ENCODE measurements at regions not wholly inside any gene's neighbourhood (a gene's known extent, or its start where the extent isn't known, plus 50 kb on each side); places are given as distances from the start of the nearest gene placed in this dataset.
A peak's percentile ranks its signal among the peaks of the same experiment; 100 is the strongest.

DNA sequence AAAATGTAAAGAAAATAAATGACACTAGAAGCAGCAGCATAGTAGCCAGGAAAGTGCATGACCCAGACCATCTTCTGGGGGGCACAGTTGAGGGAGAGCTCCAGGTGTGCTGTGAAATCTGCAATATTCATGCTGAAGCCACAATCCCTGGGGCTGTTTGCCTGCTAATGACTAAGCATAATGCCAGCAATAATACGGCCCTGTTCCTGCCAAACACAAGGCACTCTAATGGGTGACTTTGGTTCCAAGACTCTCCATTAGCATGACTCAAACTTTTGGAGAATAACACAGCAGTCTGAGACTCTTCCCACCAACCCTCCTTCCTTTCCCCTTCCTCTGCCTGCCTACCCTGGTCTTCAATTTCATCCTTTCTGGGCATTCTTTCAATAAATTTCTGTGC, 77.9 kb upstream of the DOCK10 start:
- Histone ChIP-seq H3K36me3 (replicated peaks; ENCODE audit: low read depth, low read length) (no peaks in the 10 kb centered on the region), H3K4me3 (ENCODE audit: low read length) (no peak overlapping the region), H3K4me1 (ENCODE audit: low read length) (peaks cover 27% of the 10 kb centered on the region), H3K27me3 (ENCODE audit: low read depth, low read length) (no peaks in the 10 kb centered on the region), H2AFZ (ENCODE audit: low read depth, low read length) (no peak overlapping the region), H3K4me2 (ENCODE audit: low read length) (no peak overlapping the region), H3K9ac (ENCODE audit: low read length) (no peak overlapping the region), H3K79me2 (ENCODE audit: low read length) (no peaks in the 10 kb centered on the region), H4K20me1 (ENCODE audit: insufficient read depth, low read length) (no peaks in the 10 kb centered on the region), H3K27ac (ENCODE audit: low read length) (no peak overlapping the region), H3K9me3 (ENCODE audit: insufficient read depth, low read length) (no peaks in the 10 kb centered on the region)
- no peak for TF ChIP-seq EZH2phosphoT487 (IDR thresholded peaks at IDR 0.05; ENCODE audit: low read depth)
- TF ChIP-seq CTCF (IDR thresholded peaks at IDR 0.05; ENCODE audit: low read depth, low read length): no peak

DNA sequence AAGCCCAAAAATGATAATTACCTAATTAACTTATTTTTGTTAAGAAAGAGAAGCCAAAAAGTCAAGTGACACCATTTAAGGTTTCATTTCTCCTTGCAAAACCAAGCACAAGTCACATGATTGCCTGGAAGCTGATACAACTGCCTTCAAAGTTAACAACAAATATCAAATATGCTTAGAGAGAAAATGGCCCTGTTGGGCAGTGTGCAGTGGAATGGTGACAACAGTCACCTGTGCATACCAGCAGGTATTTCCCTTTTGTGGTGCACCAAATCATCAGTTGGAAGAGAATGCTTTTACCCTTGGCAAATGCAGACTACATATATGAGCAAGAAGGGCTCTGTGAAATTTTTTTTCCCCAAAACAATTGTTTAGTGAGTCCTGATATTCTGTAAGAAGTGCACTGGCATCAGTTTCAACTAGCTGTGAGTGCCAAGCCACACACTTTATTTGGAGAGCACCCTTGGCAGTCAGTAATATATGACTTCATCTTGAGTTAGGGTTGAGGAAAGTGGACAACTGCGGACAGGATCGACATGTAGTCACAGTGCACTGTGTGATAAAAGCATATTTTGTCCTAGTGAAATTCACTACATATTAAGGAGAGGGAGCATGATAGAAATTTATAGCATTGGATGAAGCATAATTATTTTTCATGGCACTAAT, 74.9 kb upstream of the DOCK10 start:
- no peak for TF ChIP-seq EZH2phosphoT487 (IDR thresholded peaks at IDR 0.05; ENCODE audit: low read depth)
- TF ChIP-seq CTCF (IDR thresholded peaks at IDR 0.05; ENCODE audit: low read depth, low read length): no peak
- H3K36me3 ChIP-seq (replicated peaks; ENCODE audit: low read depth, low read length): no peaks in the 10 kb centered on the region
- no peak overlapping the region for H3K4me3 ChIP-seq (ENCODE audit: low read length)
- H3K9ac ChIP-seq (ENCODE audit: low read length): no peak overlapping the region
- peaks cover 36% of the 10 kb centered on the region for H3K4me1 ChIP-seq (ENCODE audit: low read length)
- no peaks in the 10 kb centered on the region for H3K27me3 ChIP-seq (ENCODE audit: low read depth, low read length)
- H3K4me2 ChIP-seq (ENCODE audit: low read length): peak overlapping the region; percentile 22
- H3K27ac ChIP-seq (ENCODE audit: low read length): peak overlapping the region; percentile 19; the same call in 1 of the 2 replicates
- H2AFZ ChIP-seq (ENCODE audit: low read depth, low read length): no peak overlapping the region
- H4K20me1 ChIP-seq (ENCODE audit: insufficient read depth, low read length): no peaks in the 10 kb centered on the region
- H3K9me3 ChIP-seq (ENCODE audit: insufficient read depth, low read length): no peaks in the 10 kb centered on the region
- no peaks in the 10 kb centered on the region for H3K79me2 ChIP-seq (ENCODE audit: low read length)

DNA sequence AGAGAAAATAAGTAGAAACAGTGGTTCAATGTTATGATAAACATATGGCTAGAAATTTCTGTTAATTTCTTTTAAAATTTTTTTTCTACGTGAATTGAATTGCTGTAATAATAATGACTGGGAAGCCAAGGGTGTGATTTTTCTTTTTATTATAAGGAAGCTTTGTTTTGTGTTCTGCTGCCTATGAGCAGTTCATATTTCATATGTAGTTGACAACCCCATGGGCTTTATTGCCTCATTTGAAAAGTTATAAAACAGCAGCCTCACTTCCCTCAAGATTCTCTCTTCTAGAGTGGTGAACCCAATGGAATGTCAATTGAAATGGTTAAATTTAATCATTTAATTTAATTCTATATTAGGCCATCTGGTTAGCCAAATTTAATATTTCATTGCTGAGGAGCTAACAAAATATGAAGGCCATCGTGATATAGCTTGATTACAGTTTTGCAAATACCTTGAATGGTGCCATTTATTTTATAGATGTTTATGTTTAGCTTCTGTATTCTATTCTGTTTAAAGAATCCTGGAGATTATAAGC, 72.6 kb upstream of the DOCK10 start:
- no peak overlapping the region for H3K4me3 ChIP-seq (ENCODE audit: low read length)
- H4K20me1 ChIP-seq (ENCODE audit: insufficient read depth, low read length): no peaks in the 10 kb centered on the region
- H3K9ac ChIP-seq (ENCODE audit: low read length): no peak overlapping the region
- H2AFZ ChIP-seq (ENCODE audit: low read depth, low read length): no peak overlapping the region
- H3K79me2 ChIP-seq (ENCODE audit: low read length): no peaks in the 10 kb centered on the region
- TF ChIP-seq CTCF (IDR thresholded peaks at IDR 0.05; ENCODE audit: low read depth, low read length) (no peak), EZH2phosphoT487 (IDR thresholded peaks at IDR 0.05; ENCODE audit: low read depth) (no peak)
- no peak overlapping the region for H3K27ac ChIP-seq (ENCODE audit: low read length)
- no peaks in the 10 kb centered on the region for H3K27me3 ChIP-seq (ENCODE audit: low read depth, low read length)
- H3K36me3 ChIP-seq (replicated peaks; ENCODE audit: low read depth, low read length): no peaks in the 10 kb centered on the region
- H3K9me3 ChIP-seq (ENCODE audit: insufficient read depth, low read length): no peaks in the 10 kb centered on the region
- H3K4me1 ChIP-seq (ENCODE audit: low read length): peaks cover 38% of the 10 kb centered on the region
- H3K4me2 ChIP-seq (ENCODE audit: low read length): no peak overlapping the region

DNA sequence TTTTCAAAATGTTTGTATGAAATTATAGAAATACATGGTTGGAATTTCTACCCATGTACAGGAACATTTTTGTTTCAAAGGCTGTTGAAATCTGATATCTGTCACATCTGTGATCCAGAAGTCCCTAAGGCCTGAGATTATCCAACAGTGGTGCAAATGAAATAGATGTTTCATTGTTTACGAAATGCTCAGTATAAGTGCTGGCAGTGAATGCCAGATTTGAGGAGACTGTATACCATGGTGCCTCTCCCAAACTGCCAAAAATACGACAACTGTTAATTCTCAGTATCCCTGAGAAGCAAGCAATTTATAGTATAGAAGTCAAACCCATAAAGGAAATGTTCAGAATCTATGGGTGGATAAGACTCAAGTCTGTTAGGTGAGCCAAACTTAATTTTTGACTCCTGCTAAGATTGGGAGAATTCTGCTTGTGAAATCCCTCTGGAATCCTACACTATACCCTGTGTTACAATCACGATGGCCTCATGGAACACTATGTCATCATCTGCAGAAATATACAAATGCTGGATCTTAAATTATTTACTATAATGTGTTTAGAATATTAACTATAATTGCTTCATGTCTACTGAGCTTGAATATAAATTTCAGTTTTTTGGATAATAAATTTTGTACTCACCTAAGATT, 71.2 kb upstream of the DOCK10 start:
- Histone ChIP-seq H3K27me3 (ENCODE audit: low read depth, low read length) (no peaks in the 10 kb centered on the region), H4K20me1 (ENCODE audit: insufficient read depth, low read length) (no peaks in the 10 kb centered on the region), H3K36me3 (replicated peaks; ENCODE audit: low read depth, low read length) (no peaks in the 10 kb centered on the region), H3K9ac (ENCODE audit: low read length) (no peak overlapping the region), H2AFZ (ENCODE audit: low read depth, low read length) (no peak overlapping the region), H3K4me2 (ENCODE audit: low read length) (no peak overlapping the region), H3K27ac (ENCODE audit: low read length) (no peak overlapping the region), H3K4me3 (ENCODE audit: low read length) (no peak overlapping the region), H3K79me2 (ENCODE audit: low read length) (no peaks in the 10 kb centered on the region), H3K4me1 (ENCODE audit: low read length) (peaks cover 38% of the 10 kb centered on the region), H3K9me3 (ENCODE audit: insufficient read depth, low read length) (no peaks in the 10 kb centered on the region)
- TF ChIP-seq CTCF (IDR thresholded peaks at IDR 0.05; ENCODE audit: low read depth, low read length): no peak
- no peak for TF ChIP-seq EZH2phosphoT487 (IDR thresholded peaks at IDR 0.05; ENCODE audit: low read depth)

Measured in OCI-LY3 (cell line).